HG03108 (cell line): ENCODE measurements at regions not wholly inside any gene's neighbourhood (a gene's known extent, or its start where the extent isn't known, plus 50 kb on each side); places are given as distances from the start of the nearest gene placed in this dataset.

Experiments
- ATAC-seq: cut with Tn5 transposase; IDR thresholded peaks from one replicate; pipeline ENCODE4 v1.9.1; 2021; ENCODE audit warnings: moderate library complexity; ENCODE audit not compliant: unreplicated experiment

DNA sequence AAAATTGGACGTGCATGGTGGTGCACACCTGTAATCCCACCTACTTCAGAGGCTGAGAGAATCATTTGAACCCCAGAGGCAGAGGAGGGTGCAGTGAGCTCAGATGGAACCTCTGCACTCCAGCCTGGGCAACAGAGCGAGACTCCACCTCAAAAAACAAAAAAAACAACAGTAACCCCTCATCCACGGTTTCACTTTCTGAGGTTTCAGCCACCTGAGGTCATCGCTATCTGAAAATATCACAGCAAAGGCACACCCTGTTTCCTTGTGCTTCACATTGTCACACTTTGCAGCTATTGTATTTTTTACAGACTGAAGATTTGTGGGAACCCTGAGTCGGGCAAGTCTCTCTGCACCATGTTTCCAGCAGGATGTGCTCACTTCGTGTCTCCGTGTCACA, 54.1 kb upstream of the FOXQ1 start:
- ATAC-seq = no peak

DNA sequence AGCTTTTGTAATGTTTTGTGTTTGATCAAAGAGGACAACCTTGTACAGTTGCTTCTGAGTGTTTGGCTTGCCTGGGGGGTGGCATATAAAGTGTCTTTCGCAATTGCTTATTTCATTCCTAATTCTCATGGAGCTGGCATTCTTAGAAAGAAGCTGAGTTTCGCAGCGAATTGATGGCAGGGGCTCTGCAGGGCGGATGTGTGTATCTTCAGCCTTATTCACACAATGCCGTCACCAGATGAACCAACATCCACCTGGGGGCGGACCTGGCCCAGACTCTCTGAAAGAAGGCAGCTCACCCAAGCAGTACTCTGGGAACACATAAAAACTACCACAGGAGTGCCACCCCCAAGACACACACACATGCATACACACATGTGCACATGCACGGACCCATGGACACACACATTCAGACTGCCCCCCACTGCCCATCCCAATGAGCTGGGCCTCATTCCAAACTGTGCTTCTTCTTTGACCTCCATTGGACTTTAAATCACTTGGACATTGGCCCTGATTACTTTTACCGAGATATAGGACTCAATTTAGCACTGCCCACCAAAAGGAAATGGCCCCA, 55.4 kb upstream of the FOXQ1 start:
- no peak for ATAC-seq

DNA sequence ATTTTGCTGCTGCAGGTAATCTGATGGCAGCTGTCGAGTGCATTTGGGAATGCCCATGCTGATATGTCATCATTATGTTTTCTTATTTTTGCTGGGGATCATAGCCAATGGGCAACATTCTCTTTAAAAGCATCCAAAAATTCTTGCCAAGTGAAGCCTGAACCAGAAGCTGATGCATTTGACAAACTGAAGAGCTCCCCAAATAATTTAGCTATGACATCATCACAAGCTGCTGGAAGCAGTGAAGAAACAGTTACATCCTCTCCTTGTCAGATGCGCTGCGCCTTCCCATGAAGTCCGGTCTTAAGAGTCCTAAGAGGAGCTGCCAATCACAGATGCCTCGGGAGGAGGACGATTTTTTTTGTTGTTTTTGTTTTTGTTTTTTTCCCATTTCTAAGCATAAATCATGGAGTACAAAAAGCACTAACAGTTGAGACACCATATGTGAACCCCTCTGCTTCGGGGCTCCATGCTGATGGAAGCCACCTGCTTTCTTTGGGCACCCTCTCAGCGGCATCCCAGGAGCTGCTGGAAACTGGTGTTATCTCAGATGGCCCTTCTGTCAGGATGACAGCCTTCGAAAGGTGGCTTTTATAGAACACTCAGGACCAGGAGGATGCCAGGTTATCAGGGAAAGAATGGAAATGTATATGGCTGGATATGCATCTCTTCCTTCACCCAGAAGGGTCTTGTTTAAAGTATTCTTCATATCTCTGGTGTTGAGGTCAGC, 56.1 kb upstream of the FOXQ1 start:
- ATAC-seq = no peak

DNA sequence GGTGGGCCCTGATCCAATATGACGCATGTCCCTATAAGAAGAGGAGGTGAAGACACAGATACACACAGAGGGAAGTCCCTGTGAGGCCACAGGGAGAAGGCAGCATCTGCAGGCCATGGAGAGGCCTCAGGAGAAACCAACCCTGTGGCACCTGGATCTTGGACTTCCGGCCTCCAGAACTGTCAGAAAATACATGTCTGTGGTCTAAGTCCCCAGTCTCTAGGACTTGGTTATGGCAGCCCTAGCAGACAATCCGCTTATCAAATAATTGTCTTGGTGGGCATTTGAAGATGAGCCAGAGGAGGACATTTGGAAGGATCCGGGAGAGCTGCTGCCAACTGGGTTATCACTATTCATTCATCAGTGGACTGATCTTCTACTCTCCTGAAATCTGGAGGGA, 57.6 kb upstream of the FOXQ1 start:
- ATAC-seq = no peak

DNA sequence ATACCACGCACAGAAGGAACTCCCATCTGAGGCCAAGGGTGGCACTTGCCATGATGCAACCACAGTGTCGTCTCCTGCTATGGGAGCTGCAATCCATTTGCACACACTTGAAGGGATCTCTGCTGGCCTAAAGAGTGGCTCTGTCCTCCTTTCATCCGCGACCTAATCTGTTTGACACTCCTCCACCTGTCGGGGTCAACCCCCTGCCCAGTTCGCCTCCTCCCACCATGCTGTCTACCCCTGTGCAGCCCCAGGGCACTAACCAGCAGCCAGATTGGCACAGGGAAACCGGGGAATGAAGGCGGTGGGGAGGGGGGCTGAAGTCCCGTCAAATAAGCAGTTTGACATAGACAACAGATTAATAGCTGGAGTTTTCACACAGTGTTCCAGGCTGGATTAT, 58.1 kb upstream of the FOXQ1 start:
- ATAC-seq = no peak

DNA sequence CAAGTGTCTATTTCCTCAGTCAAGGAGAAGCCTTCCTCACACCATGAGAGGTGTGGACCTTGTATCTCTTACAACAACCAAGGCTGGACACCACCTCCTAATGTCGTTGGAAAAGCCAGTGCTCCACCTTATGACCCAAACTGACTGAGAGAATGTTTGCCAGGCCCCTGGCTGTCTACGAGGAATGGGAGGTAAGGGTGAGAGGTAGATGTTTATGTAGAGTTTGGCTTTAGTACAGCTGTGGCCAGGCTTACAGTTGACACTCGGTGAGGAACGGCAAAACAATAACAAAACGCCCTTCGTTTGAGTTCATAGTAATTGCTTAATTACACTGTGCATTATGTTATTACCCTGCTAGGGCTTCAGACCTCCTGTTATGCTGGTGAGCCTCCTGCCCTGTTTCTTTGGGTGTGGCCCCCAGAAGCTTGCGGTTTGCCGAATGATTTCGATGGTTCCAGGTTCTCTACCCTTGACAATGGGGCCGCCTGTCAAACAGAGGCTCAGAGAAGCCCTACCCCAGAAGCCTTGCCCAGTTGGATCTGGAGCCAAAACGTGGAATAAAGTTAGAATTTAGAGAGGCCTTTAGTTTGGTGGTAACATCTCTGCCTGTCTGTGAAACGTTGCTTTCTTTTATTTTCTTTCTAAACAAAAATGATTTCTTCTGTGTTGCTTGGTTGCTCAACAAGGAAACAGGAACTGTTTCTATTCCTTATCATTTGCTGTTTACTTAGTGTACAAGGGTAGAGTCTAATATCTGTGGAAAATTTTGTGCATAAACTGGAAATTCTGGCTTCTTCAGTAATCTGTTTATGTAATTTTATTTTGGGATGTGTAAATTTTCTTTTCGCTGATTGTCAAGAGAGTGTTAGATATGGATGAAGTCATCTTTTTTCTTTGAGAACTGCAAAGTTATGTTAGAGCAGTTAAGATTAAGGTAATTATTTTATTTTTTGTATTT, 60.4 kb upstream of the FOXQ1 start:
- no peak for ATAC-seq

DNA sequence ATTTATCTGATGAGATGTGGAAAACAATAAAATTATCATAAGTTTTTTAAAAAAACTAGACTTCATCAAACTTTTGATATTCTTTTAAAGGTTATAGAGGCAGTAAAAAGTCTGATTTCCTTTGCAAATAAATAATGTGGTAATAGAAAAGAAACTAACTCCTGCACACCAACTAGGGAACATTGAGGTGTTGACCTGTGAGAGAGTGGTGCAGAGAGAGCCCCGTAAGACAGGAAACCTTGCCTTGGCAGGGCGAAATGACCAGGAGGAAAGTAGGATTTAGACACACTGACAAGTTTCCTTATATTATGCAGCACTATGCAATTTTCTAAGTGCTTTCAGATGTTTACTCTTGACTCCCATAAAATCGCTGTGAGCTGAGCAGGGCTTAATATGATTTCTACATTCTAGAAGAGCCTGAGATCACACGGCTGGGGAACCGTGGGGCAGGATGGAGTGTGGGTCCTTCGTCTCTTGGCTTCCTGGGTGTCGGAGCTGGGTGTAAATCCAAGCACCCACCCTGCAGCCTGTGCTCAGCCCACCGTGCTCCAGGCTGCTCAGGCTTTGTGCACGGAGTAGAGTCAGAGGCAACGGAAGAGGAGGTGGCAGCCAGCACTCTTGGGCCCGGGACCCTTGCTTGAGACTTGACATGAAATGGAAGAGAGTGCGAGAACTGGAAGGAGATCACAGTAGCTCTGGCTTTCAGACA, 61.3 kb upstream of the FOXQ1 start:
- ATAC-seq = no peak

DNA sequence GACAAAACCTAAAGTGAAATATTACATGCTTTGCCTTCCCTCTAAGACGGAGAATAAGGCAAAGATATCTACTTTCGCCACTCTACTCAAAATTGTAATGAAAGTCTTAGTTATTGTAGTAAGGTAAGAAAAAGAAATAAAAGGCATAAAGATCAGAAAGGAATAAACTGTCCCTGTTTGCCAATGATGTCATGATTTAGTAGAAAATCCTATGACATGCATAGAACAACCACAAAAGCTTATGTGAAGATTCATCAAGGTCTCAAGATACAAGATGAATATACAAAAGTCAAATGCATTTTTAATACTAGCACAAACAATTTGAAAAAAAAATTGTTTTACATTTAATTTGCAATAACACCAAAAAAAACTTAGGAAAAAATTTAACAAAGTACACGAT, 64.0 kb upstream of the FOXQ1 start:
- no peak for ATAC-seq

DNA sequence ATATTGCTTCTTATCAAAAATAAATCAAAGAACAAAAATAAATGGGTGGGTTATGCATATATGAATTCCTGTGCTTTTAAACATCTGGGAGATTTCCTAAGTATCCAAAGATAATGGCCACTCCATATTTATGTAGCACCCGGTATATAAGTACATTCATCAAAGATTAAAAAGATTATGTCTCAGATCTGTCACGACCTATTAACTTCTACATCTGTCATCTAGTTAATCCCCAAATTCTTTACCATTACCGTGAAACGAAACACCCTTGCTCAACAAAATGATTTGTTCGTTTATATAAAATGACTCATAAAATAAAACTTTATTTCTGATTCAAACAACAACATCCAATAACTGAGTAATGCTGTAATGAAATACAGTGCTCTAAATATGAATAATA, 64.8 kb upstream of the FOXQ1 start:
- ATAC-seq = no peak

DNA sequence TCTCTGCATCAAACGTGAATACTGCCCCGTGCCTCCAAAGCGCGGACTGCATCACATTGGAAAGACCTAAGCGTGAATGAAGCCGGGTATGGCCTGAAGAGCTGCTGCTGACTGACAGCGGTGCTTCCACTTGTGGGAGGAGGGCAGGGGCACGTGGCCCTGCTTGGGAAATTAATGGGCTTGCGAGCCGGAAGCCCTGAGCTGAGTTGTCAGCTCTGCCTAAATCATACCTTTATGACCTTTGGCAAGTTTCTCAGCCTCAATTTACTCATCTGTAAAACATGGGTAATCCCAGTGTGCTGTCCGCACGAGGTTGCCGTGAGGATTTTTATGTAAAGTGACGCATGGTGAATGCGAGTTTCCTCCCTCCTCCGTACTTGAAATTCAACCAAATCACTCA, 67.0 kb upstream of the FOXQ1 start:
- ATAC-seq = no peak

DNA sequence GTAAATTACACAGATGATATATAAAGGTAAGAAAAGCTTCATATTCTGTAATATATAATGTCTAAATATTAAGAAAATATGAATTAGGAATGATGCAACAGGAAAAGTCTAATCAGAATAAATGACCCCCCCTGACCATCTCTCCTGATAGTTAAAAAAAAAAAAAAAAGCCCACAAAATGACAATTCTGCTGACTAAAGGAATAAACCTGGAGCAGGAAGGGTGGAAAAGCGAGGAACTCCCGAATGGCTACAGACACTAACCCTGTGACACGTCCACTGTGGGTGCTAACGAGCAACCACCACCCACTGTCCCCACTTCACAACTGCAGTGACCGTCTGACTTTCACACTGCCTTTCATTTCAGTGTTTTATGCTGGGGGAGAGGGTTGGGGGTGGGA, 67.6 kb upstream of the FOXQ1 start:
- ATAC-seq = no peak

DNA sequence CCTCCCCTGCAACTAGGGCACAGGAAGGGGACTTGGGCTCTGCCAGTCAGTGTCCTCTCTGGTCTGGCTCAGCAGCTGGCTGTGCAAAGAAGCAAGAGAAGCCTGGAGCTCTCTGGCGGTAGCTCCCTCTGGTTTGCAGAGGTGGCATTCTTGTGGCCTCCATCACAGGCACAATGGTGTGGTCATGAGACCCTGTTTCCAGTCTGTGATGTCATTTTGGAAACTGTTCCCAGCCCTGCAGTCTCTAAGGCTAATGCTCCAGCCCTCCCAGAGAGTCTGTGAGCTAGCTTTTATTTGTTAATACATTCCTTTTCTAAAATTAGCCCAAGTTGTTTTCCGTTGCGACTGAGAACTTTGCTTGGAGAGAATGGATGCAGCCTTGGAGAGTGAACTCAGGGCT, 69.5 kb upstream of the FOXQ1 start:
- ATAC-seq = no peak

DNA sequence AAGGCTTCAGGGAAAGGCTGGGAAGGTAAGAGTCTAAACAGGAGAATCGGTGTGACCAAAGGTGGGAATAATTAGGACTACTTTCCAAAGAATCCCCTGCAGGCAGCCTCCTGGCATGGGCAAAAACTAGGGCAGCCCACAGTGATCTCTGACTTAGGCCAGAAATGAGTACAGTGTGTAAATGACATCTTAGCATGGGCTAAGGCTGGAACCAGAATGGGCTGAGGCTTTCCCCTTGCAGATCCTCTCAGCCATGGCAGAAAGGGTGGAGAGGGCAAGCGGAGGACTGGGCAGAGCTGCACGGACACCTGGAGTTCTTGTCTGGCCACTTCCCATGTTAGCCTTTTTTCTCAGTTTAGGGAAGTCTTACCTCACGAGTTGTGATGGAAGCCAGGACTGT, 69.9 kb upstream of the FOXQ1 start:
- ATAC-seq = no peak

DNA sequence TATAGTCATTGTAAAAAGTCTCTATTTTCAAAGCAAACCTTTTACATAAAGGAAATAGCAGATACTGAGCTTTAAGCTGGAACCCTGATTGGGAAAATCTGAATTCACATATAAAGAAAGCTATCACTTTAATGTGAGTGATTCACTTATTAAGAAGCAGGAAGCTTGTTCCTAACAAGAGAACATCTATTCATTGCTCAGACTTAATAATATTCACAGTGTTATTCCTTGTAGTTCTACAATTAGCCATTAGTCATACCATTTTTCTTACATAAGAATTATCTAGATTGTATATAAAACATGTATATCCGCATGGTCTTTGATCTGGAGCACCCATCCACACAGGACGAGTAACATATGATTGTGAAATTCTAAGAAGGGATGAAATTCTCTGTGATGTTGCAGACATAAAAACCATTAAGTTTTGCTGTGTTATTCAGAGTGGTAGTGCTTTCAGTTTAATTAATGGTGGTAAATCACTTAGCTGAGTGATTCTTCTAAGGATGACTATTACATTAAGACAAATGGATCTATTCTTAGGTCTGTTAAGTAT, 71.1 kb upstream of the FOXQ1 start:
- ATAC-seq = no peak

DNA sequence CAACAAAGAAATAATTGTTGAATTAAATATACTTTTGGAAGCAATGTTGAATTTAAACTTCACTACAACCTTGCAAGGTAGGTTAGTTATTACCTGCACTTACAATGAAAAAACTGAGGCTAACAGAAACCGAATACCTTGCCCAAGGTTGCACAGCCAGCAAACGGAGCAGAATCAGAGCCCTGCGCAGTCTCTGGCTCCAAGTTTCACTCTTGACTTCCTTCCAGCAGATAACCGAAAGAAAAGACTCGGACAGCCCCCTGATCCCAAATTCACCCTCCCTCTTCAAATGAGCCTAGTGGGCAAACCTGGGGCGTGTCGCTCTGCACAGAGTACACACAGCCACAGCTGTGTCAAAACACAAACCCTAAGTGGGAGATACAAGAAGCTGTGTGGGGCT, 72.1 kb upstream of the FOXQ1 start:
- no peak for ATAC-seq

DNA sequence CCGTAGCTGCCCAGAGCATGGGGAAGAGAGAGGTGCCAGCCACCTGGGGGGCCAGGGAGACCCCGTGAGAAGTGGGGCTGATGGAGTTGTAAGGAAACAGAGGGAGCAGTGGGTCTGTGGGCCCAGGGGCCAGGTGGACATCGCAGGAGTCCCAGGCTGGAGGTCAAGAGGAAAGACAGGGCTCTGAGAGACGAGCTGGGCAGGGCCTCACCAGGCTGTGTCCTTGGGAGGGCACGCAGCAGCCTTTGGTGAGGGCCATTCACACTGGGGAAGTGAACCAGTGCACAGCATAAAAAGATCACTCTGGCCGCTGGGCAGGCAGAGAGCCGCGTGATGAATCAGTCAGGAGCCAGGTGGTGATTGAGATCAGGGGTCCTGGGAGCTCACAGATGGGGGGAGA, 73.9 kb upstream of the FOXQ1 start:
- no peak for ATAC-seq

DNA sequence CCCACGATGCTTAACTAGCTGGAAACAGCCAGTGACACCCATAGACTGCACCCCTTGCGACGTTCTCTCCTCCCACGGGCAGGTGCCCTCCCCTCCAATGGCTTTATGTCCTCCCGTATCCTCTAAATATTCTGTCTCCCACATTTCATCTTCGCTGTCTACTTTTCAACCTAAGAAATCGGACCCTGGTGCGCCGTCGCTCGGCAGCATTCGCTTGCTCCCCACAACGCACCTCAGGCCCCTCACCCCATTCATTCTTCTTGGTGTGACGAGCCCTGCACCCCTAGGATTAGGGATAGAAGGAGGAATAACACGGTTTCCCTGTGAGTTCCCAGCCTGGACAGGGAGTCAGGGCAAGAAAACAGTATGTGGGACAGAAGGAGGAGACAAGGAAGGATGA, 74.3 kb upstream of the FOXQ1 start:
- ATAC-seq = no peak

DNA sequence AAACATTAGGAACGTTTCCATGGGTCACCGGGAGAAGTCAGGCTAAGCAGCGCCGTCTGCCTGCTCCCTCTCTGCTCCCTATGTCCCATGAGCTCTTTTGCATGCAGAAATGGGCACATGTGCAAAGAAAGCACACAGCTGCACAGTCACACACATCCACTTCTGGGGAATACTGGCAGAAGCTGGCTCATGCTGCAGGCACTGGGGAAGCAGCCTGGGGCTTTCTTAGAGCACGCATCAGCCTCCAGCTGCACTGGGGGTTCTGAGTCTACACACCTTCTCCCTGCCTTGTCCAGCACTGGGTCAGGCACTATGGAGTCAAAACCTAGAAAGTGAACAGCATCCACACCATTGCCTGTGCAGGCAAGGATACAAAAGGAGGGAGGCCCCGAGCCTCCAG, 76.1 kb upstream of the FOXQ1 start:
- ATAC-seq = no peak

DNA sequence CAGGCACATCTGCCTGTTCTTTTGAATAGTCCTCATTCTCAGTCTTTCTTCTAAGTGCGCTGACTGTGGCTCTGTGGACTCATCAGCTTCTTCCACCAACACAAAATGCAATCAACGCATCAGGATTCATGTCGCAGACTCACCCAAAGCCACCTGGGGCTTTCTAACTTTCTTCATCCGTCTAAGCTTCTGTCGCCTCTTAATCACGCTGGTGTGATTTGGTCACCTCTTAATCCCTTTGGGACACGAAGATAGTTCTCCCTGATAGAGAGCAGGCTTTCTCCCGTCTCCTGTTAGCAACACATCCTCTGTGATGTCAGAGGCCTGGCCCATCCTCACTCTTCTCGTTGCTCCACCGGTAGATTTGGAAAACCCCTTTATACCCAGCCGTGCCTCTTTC, 78.0 kb upstream of the FOXQ1 start:
- no peak for ATAC-seq

DNA sequence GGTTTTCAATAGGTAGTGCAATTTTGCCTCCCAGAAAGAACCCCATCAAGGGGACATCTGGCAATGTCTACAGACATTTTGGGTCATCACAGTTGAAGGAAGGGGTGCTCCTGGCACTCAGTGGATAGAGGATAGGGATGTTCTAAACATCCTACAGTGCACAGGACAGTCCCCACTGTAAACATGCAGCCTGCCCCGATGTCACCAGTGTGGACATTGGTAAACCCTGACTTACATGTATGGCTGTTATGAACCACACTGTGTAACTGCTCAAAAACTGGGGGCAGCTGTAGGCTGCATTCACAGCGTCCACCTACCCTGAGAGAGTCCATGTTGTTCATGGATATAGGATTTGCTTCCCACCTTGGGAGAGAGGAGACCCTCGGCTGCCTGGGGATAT, 79.3 kb upstream of the FOXQ1 start:
- no peak for ATAC-seq

DNA sequence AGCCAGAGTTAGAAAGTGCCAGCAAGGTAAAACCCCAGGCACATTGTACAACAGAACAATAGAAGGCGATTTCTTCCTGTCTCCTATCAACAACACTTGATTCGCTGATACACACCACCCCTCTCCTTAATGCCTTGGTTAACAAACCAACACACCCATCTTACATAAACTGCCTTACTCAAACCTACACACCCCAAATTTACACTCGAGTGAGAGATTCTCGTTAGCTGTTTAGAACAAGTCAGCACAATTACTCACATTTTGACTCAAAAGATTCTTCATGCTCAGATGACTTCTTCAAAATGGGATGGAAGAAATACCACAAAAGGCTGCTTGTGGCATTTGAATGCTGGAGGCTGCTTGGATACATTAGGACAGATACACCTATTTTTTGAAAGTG, 80.0 kb upstream of the FOXQ1 start:
- no peak for ATAC-seq
